ENCODE measurements at regions not wholly inside any gene's neighbourhood (a gene's known extent, or its start where the extent isn't known, plus 50 kb on each side); places are given as distances from the start of the nearest gene placed in this dataset.

DNA sequence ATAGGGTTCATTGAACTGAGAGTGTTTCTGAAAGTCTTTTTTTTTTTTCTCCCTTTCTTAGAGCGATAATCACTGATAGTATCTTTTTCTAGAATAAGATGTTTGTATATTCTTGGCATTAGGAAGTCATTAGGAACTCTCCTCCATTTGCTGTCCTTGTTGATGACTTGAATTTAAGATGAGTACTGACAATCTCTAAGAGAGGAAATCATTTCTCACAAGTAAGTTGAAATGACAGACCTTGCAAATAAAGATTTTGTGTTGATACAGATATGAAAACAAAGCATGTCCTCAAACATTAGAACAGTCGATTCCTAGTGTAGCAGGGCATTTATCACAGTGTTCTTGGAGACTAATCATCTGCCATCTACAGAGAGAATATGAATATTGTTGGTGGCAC is 458.4 kb upstream of the SYT1 start:
- DNase-seq (ENCODE audit: low read depth): no peak

- peak; percentile 9 for DNase-seq (ENCODE audit: low read depth)
Measured at GRCh38 chr12:78406828-78407227, 457.7 kb upstream of the SYT1 start.

GRCh38 chr12:78407722-78408121 is 456.9 kb upstream of the SYT1 start:
- DNase-seq (ENCODE audit: low read depth): peak; percentile 5

DNA sequence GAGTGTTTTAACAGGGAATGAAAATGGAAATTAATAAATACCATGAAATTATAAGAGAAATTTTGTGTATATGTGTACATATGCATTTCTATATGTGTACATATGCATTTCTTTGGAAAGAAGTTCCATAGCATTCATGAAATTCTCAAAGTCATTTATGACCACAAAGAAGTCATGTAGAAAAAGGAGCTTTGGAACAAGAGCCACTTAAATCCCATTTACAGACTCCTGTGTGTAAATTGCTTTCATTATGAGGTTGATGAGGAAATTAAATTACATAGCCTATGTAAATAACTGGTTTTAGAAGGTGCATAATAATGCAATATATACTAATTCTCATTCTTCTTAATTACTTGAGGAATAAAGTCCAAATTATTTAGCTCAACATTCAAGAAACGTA is 450.5 kb upstream of the SYT1 start:
- no peak for DNase-seq (ENCODE audit: low read depth)

DNA sequence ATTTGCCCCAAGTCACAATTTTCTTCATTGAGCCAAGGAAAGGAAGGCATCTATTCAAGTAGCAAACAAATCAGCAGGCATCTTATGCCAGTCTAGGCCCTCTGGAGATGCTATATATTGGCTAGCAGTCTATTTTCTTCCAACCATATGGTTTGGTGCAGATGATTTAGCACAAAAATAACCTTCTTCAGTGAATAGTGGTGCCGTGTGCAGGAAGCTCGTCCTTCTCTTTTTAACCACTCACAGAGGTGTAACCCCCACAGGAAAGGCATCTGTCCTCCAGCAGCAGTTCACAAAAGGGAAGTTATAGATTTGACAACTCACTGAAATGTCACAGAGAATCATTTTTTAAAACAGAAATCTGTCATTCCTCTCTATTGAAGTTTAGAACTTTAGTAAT is 445.7 kb upstream of the SYT1 start:
- DNase-seq (ENCODE audit: low read depth): no peak

GRCh38 chr12:78419513-78419912 is 445.1 kb upstream of the SYT1 start:
- DNase-seq (ENCODE audit: low read depth): no peak

DNA sequence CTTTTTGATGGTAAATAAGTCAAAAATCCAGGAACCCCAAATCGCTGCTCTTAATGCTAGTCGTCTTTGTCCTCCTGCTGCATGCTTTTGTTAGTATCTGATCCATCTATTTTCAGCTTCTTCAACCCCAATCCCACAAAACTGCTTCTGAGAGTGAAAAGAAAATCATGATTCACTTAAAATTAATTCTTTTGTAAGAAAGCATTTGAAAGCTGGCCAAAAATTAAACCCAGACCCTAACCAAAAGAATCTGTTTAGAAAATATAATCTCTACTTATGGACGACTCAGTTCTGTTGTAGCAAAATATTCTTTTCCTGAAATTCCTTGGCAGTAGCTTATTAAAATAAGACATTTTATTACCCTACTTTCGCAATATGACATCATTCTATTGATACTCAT is 443.6 kb upstream of the SYT1 start:
- no peak for DNase-seq (ENCODE audit: low read depth)

GRCh38 chr12:78430551-78430950 is 434.0 kb upstream of the SYT1 start:
- no peak for DNase-seq (ENCODE audit: low read depth)

DNA sequence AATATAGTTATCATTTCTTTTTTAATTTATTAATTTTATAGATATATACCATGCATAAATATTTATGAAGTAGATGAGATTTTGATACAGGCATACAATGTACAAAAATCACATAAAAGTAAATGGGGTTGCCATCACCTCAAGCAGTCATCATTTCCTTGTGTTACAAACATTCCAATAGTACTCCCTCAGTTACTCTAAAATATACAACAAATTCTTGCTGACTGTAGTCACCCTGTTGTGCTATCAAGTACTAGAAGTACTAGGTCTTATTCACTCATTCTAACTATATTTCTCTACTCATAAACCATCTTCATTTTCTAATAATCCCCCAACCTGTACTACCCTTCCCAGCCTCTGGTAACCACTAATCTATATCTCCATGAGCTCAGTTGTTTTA is 432.6 kb upstream of the SYT1 start:
- DNase-seq (ENCODE audit: low read depth): no peak

DNA sequence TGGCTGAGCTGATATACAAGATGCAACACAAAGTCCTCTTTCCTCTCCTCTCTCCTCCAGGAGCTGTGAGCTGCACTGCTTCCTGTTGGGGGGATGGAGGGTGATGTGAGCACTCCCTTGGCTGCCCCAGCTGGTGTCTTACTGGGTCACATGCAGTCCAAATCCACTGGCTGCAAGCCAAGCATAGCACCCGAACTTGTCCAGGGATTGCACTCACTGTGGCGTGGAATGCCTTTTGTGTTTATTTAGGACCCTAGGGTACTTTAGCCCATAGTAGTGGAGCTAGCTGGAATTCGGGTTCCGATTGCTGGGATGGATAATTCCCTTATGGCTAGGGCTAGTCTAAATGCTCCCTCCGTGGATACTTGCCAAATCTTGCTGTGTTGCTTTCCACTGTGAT is 424.9 kb upstream of the SYT1 start:
- no peak for DNase-seq (ENCODE audit: low read depth)

- no peak for DNase-seq (ENCODE audit: low read depth)
Measured at GRCh38 chr12:78441737-78442453, 422.7 kb upstream of the SYT1 start.

DNA sequence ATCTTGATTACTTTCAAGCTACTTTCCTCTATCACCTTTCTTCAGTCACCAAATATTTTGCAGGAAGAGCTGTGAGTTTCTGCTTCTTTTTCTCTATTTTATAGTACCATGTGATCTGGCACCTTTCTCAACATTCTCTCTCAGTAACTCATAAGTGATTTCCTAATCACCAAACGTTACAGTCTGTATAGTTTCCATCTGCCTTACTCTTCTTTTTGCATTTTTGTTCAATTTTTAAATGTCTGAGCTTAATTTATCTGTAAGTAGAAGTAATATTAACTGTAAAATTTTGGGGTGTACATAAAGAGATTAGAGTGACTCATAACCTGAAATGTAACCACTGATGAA is 422.1 kb upstream of the SYT1 start:
- DNase-seq (ENCODE audit: low read depth): no peak

DNA sequence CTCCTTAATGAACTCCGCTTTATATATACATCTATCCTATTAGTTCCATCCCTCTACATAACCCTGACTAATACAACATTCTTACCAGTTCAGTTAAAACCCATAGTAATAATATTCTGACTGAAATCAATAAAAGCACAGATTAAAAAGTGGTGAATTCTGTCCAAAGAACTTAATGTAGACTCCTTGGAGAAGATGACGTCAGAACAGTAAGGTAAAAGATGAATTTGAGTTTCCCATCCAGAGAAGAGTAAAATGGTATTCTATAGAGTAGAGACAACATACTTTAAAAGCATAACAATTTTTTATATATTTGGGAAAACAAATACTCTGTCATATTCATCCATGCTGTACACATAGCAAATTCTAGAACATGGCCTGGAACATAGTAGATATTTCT is 418.0 kb upstream of the SYT1 start:
- DNase-seq (ENCODE audit: low read depth): no peak

DNA sequence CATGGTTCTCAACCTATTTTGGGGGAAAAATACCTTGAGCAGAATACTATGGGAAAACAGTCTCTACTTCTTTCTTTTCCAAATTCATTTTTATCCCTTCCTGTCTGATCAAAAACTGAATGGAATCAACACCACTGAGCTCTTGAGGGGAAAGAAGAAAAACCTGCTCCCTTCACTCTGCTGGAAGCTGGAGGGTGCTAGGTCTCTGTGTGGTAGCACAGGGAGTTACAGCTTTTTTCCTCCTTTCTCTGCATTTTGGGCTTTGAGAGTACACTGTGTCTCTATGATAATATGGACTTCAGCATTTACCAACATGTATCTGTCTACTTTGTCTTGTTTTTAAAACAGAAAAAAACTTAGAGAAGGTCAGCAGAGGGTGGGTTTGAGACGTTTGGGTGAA is 417.2 kb upstream of the SYT1 start:
- no peak for DNase-seq (ENCODE audit: low read depth)

GRCh38 chr12:78448692-78449091 is 415.9 kb upstream of the SYT1 start:
- DNase-seq (ENCODE audit: low read depth): no peak

DNA sequence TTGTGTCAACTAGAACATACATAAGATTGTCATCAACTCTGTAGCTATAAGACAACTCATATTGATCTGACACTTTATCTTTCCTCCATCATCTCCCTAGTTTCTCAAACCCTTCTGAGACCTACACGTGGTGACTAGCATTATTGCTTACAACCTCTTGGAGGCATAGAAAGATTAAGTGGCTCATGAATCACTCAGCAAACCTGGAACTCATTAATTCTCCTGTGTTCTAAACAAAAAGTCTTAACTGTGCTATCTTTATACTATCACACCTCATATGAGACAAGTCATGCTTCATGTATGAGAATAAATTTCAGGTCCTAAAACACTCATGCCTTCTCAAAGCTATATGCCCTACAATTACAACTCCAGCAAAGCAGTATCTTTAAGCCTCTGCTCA is 408.6 kb upstream of the SYT1 start:
- DNase-seq (ENCODE audit: low read depth): no peak

DNA sequence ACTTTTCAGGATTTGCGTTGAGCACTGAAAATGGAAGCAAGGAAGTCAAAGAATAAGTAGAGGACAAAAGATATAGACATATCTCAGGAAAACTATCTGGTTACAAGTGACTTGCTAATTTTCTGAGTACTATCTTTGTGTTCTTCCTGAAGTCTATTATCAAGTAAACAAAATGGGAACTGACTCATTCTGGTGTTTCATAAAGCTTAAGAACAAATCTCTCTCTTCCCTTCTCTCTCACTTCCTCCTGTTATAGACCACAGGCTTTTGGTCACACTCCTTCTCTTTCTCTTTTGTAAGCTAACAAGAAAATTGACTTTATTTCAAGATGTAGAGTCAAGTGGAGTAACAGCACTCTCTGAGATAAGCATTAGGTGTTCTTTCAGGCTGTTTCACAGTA is 406.6 kb upstream of the SYT1 start:
- DNase-seq (ENCODE audit: low read depth): peak; percentile 25

- DNase-seq (ENCODE audit: low read depth): peak; percentile 51
Measured at GRCh38 chr12:78470354-78471195, 394.0 kb upstream of the SYT1 start.

- DNase-seq (ENCODE audit: low read depth): peak; percentile 23
Measured at GRCh38 chr12:78473136-78473535, 391.4 kb upstream of the SYT1 start.

DNA sequence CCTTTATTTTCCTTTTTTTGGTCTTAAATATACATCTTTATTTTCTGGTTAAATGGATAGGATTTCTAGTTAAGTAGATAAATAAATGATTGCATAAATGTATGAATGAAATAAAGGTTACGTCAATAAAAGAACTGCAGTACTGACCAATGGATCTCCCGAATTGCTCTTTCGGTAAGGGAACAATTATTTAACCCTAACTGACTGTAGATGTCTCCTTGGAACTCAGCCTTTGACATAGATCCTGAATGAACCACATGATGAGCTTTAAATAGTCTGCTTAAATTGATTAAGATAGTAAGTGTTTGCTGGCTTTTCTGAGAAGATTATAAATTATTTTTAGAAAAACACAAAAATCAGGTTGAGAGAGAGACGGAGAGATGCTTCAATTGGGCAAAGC is 391.0 kb upstream of the SYT1 start:
- no peak for DNase-seq (ENCODE audit: low read depth)

GRCh38 chr12:78483767-78484315 is 380.7 kb upstream of the SYT1 start:
- DNase-seq (ENCODE audit: low read depth): no peak

GRCh38 chr12:78489990-78490389 is 374.6 kb upstream of the SYT1 start:
- DNase-seq (ENCODE audit: low read depth): no peak

DNA sequence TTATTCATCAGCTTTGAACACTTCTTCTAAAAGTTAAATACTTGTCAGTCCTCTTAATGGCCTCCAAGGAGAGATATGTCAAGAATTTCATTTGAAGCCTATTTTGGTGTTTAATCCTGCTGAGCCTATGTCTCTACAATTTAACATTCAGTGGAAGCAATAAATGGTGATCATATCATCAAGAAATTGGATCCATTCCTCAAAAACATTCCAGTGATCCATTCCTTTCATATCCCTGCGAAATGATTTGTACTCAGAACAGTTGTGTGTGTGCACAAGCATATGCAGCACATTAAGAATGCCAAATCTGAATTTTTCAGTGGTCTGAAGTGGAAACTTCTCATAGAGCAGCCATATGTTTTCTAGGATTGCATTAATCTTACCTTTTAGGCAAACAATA is 373.7 kb upstream of the SYT1 start:
- DNase-seq (ENCODE audit: low read depth): no peak

Data from RPMI7951 (cell line).